HCT116 (cell line): ENCODE measurements at regions not wholly inside any gene's neighbourhood (a gene's known extent, or its start where the extent isn't known, plus 50 kb on each side); places are given as distances from the start of the nearest gene placed in this dataset.

Experiments used
- ATAC-seq: fragments of 200-7000 bp; cut with Tn5 transposase; 2 replicates; pipeline ENCODE4 v1.9.1; 2020; ENCODE audit warnings: mild to moderate bottlenecking, moderate library complexity
- BruUV-seq: library from RNA; stranded (reverse); fragments of 400-500 nt; replicated peaks from 2 replicates; lab custom pipeline; 2021; lab: Mats Ljungman, UMichigan
- CTCF ChIA-PET: fragments of 300-600 bp; sonication (Branson Sonifier 250); formaldehyde crosslinking; loops from one replicate; lab custom pipeline; 2021; ENCODE audit warnings: antibody characterized with exemption; lab: Charles Lee
- POLR2A ChIA-PET: fragments of 300-600, 350-600 bp; sonication (Branson Sonifier 250); formaldehyde crosslinking; loops from one replicate; lab custom pipeline; 2021; ENCODE audit warnings: antibody characterized with exemption; lab: Charles Lee
- RAD21 ChIA-PET, 2 experiments: fragments of 300-600 bp; sonication (Branson Sonifier 250); formaldehyde crosslinking; loops; one replicate each; lab custom pipeline; 2023; ENCODE audit warnings: low total read pairs in 2 of 2; ENCODE audit not compliant: uncharacterized antibody in 2 of 2, unreplicated experiment in 2 of 2, low non-redundant PET in 1 of 2; lab: Charles Lee
- DNase-seq: peaks from one replicate; pipeline ENCODE4 v3.0.0-alpha.2; 2010; ENCODE audit warnings: low read depth, low spot score
- H2AFZ ChIP-seq: fragments of 200-600 bp; shearing (Covaris generic), sonication (generic); 2 replicates; pipeline ENCODE4 v1.6.1; 2017; ENCODE audit warnings: low read depth, mixed run types, mixed read lengths, antibody characterized with exemption, low read length; ENCODE audit not compliant: poor library complexity, severe bottlenecking
- H3K27ac ChIP-seq: 2 replicates; pipeline ENCODE4 v1.5.1; 2012; ENCODE audit warnings: low read depth, low read length
- H3K27me3 ChIP-seq: fragments of 200-600 bp; sonication (generic); 2 replicates; pipeline ENCODE4 v1.6.1; 2016; ENCODE audit warnings: mixed run types, low read length, mixed read lengths; ENCODE audit not compliant: insufficient read depth
- H3K36me3 ChIP-seq, 2 experiments: fragments of 200-500 bp in 1 of 2; fragments of 200-600 bp in 1 of 2; sonication (Bioruptor generic) in 1 of 2; sonication (generic) in 1 of 2; 2 replicates each; pipeline versions ENCODE4 v1.5.1 to v1.6.1; 2014 to 2016; ENCODE audit warnings: low read length in 2 of 2, inconsistent platforms in 1 of 2, mixed read lengths in 1 of 2, mixed run types in 1 of 2; ENCODE audit not compliant: insufficient read depth in 2 of 2, control insufficient read depth in 1 of 2
- H3K4me1 ChIP-seq, 2 experiments: fragments of 200-600 bp in 1 of 2; sonication (generic) in 1 of 2; 2 replicates each; pipeline versions ENCODE4 v1.5.1 to v1.6.1; 2012 to 2017; ENCODE audit warnings: low read length in 2 of 2, inconsistent platforms in 1 of 2, mild to moderate bottlenecking in 1 of 2, mixed read lengths in 1 of 2, mixed run types in 1 of 2, moderate library complexity in 1 of 2; ENCODE audit not compliant: insufficient read depth in 2 of 2, control insufficient read depth in 1 of 2
- H3K4me2 ChIP-seq: fragments of 200-600 bp; sonication (generic); 2 replicates; pipeline ENCODE4 v1.6.1; 2017; ENCODE audit warnings: mixed run types, low read length, mixed read lengths
- H3K4me3 ChIP-seq, 2 experiments: fragments of 200-600 bp in 1 of 2; sonication (generic) in 1 of 2; replicated peaks in 1 of 2; 2 replicates each; pipeline ENCODE4 v1.5.1; 2011 to 2016; ENCODE audit warnings: low read length in 2 of 2, control low read depth in 1 of 2, low read depth in 1 of 2, mild to moderate bottlenecking in 1 of 2, mixed read lengths in 1 of 2, mixed run types in 1 of 2
- H3K79me2 ChIP-seq: fragments of 200-600 bp; sonication (generic); 2 replicates; pipeline ENCODE4 v1.6.1; 2017; ENCODE audit warnings: mild to moderate bottlenecking, mixed run types, low read length, moderate library complexity, mixed read lengths; ENCODE audit not compliant: insufficient read depth
- H3K9ac ChIP-seq: fragments of 200-600 bp; sonication (generic); 2 replicates; pipeline ENCODE4 v1.6.1; 2016; ENCODE audit warnings: low read length, mixed read lengths
- H3K9me2 ChIP-seq: fragments of 200-600 bp; sonication (generic), shearing (Covaris generic); 2 replicates; pipeline ENCODE4 v1.6.1; 2017; ENCODE audit warnings: mixed run types, mild to moderate bottlenecking, moderate library complexity; ENCODE audit not compliant: insufficient read depth
- H3K9me3 ChIP-seq, 2 experiments: fragments of 200-500 bp in 1 of 2; fragments of 200-600 bp in 1 of 2; sonication (Bioruptor generic) in 1 of 2; sonication (generic) in 1 of 2; 2 replicates each; pipeline ENCODE4 v1.6.1; 2014 to 2017; ENCODE audit warnings: low read length in 2 of 2, mixed read lengths in 2 of 2, inconsistent platforms in 1 of 2, low read depth in 1 of 2, mild to moderate bottlenecking in 1 of 2, mixed run types in 1 of 2, moderate library complexity in 1 of 2; ENCODE audit not compliant: control insufficient read depth in 1 of 2, insufficient read depth in 1 of 2
- H4K20me1 ChIP-seq: fragments of 200-600 bp; sonication (generic), shearing (Covaris generic); 2 replicates; pipeline ENCODE4 v1.6.1; 2017; ENCODE audit warnings: mixed run types, mild to moderate bottlenecking, moderate library complexity; ENCODE audit not compliant: insufficient read depth
- CBX3 ChIP-seq: IDR thresholded peaks from 2 replicates; pipeline ENCODE4 v1.6.1; 2012; ENCODE audit warnings: low read depth
- EGR1 ChIP-seq: IDR thresholded peaks from 2 replicates; pipeline ENCODE4 v1.6.1; 2012; ENCODE audit warnings: low read depth
- ELF1 ChIP-seq: IDR thresholded peaks from 2 replicates; pipeline ENCODE4 v1.6.1; 2012; ENCODE audit warnings: low read depth, borderline replicate concordance
- EZH2 ChIP-seq: fragments of 200-600 bp; sonication (generic); IDR thresholded peaks from 2 replicates; pipeline ENCODE4 v1.6.1; 2017; ENCODE audit warnings: antibody characterized with exemption, mixed run types
- FOSL1 ChIP-seq: IDR thresholded peaks from 2 replicates; pipeline ENCODE4 v1.6.1; 2012; ENCODE audit warnings: low read depth
- JUND ChIP-seq: IDR thresholded peaks from 2 replicates; pipeline ENCODE4 v1.6.1; 2012
- POLR2A ChIP-seq: IDR thresholded peaks from 2 replicates; pipeline ENCODE4 v1.7.0; 2011; ENCODE audit warnings: borderline replicate concordance; ENCODE audit not compliant: insufficient read depth, insufficient read length; ENCODE audit errors: extremely low read depth
- POLR2AphosphoS5 ChIP-seq: IDR thresholded peaks from 2 replicates; pipeline ENCODE4 v1.6.1; 2011; ENCODE audit warnings: mild to moderate bottlenecking, low read depth, low read length, moderate library complexity
- RAD21 ChIP-seq: IDR thresholded peaks from 2 replicates; pipeline ENCODE4 v1.6.1; 2012; ENCODE audit warnings: low read depth, mild to moderate bottlenecking
- SRF ChIP-seq: IDR thresholded peaks from 2 replicates; pipeline ENCODE4 v1.6.1; 2012; ENCODE audit warnings: low read depth
- ZFX ChIP-seq: fragments of 450-650 bp; IDR thresholded peaks from 2 replicates; pipeline ENCODE4 v1.6.1; 2017
- ZNF274 ChIP-seq: fragments of 200-500 bp; sonication (Bioruptor generic); IDR thresholded peaks from 2 replicates; pipeline ENCODE4 v1.6.1; 2014; ENCODE audit warnings: mild to moderate bottlenecking, low read depth, low read length, inconsistent platforms
- intact Hi-C: fragments of 100-400 bp; cut with micrococcal nuclease; formaldehyde crosslinking; loops from 2 replicates; pipeline ENCODE4 v1.10.0; 2022
- TF ChIP-seq, protein P1 (sequence below): IDR thresholded peaks from 2 replicates; pipeline ENCODE4 v1.6.1; 2012
- TF ChIP-seq, protein P2 (sequence below), 3 experiments: fragments of 200-600 bp in 1 of 3; sonication (generic) in 1 of 3; IDR thresholded peaks in 2 of 3; conservative IDR thresholded peaks in 1 of 3; 2 replicates each; pipeline ENCODE4 v1.5.1; 2012 to 2017; ENCODE audit warnings: low read depth in 2 of 3, low read length in 2 of 3, antibody characterized with exemption in 1 of 3, borderline replicate concordance in 1 of 3, control low read depth in 1 of 3, mild to moderate bottlenecking in 1 of 3, mixed read lengths in 1 of 3, mixed run types in 1 of 3, moderate library complexity in 1 of 3; ENCODE audit not compliant: insufficient read depth in 1 of 3

DNA sequence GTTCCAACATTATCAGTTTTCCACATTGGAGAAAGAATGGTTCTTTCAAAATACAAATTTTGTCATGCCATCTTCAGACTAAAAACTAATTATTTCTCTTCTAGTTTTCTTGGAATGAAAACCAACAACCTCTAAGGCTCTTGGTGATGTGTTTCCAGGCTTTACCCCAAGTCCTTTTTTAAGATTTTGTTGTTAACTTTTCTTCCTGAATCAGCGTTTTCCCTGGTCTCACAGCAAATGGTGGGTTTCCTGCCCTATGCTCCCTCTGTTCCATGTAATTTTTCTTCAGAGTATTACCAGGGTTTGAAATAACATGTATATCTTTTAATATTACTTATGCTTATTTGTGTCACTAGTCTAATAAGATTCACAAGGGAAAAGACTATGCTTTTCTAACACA is 1311.9 kb downstream of the LRFN5 start:
- TF ChIP-seq ELF1 (no peak), POLR2A (no peak), JUND (no peak), POLR2AphosphoS5 (no peak), ZNF274 (no peak), FOSL1 (no peak), EGR1 (no peak), ZFX (no peak)
- TF ChIP-seq, protein P1, sequence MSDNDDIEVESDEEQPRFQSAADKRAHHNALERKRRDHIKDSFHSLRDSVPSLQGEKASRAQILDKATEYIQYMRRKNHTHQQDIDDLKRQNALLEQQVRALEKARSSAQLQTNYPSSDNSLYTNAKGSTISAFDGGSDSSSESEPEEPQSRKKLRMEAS: no peak
- ATAC-seq: no peak
- intact Hi-C loops: no loop called here

DNA sequence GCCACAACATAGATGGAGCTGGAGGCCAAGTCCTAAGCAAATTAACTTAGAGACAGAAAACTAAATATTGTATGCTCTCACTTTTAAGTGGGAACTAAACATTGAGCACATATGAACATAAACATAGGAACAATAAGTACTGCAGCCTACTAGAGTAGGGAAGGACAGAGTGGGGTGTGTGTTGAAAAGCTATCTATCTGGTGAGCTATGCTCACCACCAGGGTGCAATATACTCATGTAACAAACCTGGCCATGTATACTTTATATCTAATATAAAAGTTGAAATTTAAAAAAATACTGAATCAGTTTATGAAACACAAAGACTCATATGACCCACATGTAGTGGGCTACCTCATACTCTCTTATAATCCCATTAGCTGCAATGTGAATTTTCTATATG is 1305.0 kb downstream of the LRFN5 start:
- ChIA-PET CTCF (no interaction called here), RAD21 (no interaction called here), POLR2A (no interaction called here)
- Histone ChIP-seq H3K4me3 (no peak overlapping the region), H3K4me2 (no peak overlapping the region), H4K20me1 (no peaks in the 10 kb centered on the region), H3K9me2 (no peaks in the 10 kb centered on the region), H3K79me2 (no peaks in the 10 kb centered on the region), H3K36me3 (no peaks in the 10 kb centered on the region), H3K4me1 (no peaks in the 10 kb centered on the region), H3K9ac (no peak overlapping the region), H3K9me3 (peaks cover 0 to 3% of the 10 kb centered on the region in 2 experiments; a peak in 1 of 4 replicates), H2AFZ (no peak overlapping the region), H3K27ac (no peak overlapping the region), H3K27me3 (no peaks in the 10 kb centered on the region)
- ATAC-seq (no peak), DNase-seq (no peak)
- intact Hi-C loops: no loop called here
- TF ChIP-seq CBX3 (no peak), JUND (no peak), EZH2 (no peak), SRF (no peak), RAD21 (peak; percentile 27)
- TF ChIP-seq, protein P2, sequence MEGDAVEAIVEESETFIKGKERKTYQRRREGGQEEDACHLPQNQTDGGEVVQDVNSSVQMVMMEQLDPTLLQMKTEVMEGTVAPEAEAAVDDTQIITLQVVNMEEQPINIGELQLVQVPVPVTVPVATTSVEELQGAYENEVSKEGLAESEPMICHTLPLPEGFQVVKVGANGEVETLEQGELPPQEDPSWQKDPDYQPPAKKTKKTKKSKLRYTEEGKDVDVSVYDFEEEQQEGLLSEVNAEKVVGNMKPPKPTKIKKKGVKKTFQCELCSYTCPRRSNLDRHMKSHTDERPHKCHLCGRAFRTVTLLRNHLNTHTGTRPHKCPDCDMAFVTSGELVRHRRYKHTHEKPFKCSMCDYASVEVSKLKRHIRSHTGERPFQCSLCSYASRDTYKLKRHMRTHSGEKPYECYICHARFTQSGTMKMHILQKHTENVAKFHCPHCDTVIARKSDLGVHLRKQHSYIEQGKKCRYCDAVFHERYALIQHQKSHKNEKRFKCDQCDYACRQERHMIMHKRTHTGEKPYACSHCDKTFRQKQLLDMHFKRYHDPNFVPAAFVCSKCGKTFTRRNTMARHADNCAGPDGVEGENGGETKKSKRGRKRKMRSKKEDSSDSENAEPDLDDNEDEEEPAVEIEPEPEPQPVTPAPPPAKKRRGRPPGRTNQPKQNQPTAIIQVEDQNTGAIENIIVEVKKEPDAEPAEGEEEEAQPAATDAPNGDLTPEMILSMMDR (IDR thresholded peaks at IDR 0.05 in 2 of 3, conservative IDR thresholded peaks at IDR 0.05 in 1 of 3; ENCODE audit: borderline replicate concordance in 1 of 3, insufficient read depth in 1 of 3, low read depth in 2 of 3, low read length in 2 of 3): peak in 1 of 3 experiments; percentile 20; a peak in 2 of 6 replicates
- no TSS peak for BruUV-seq

More for the DNA sequence above, 1311.9 kb downstream of the LRFN5 start:
- DNase-seq: no peak
- CTCF ChIA-PET: no interaction called here
- no peak overlapping the region for H3K27ac ChIP-seq
- no peaks in the 10 kb centered on the region for H3K4me1 ChIP-seq
- H3K9me3 ChIP-seq: no peaks in the 10 kb centered on the region
- H3K36me3 ChIP-seq: no peaks in the 10 kb centered on the region
- BruUV-seq: no TSS peak
- no peaks in the 10 kb centered on the region for H3K27me3 ChIP-seq
- no peak overlapping the region for H2AFZ ChIP-seq
- H4K20me1 ChIP-seq: no peaks in the 10 kb centered on the region
- H3K9ac ChIP-seq: no peak overlapping the region
- no peak overlapping the region for H3K4me2 ChIP-seq
- H3K4me3 ChIP-seq: no peak overlapping the region
- POLR2A ChIA-PET: no interaction called here
- H3K9me2 ChIP-seq: no peaks in the 10 kb centered on the region
- RAD21 ChIA-PET: no interaction called here
- no peaks in the 10 kb centered on the region for H3K79me2 ChIP-seq
